ENCODE measurements at regions not wholly inside any gene's neighbourhood (a gene's known extent, or its start where the extent isn't known, plus 50 kb on each side); places are given as distances from the start of the nearest gene placed in this dataset.
A peak's percentile ranks its signal among the peaks of the same experiment; 100 is the strongest.

DNA sequence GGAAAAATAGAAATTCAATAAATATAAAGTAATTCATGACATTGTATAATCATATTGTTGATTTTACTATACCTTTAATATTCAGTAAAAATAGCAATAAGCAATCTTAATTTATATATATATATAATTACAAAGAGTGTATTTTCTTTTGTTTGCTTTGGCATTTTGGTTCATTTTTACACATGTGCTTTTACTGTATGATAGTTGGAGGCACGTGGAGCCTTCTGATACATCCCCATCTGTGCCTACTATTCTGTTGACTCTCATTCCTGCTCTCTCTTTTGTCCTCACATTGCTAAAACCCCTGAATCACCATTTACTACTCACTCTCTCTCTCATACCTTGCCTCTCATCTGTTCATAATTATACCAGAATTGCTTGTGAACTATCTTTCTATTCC, 106.4 kb upstream of the NDST4 start:
- peaks cover 4% of the 10 kb centered on the region for H3K36me3 ChIP-seq (ENCODE audit: control insufficient read depth, insufficient read depth, low read length)
- Mint-ChIP-seq H3K9me3 (no peaks in the 10 kb centered on the region), H3K4me3 (no peak overlapping the region), H3K4me1 (peaks cover 49% of the 10 kb centered on the region), H3K27me3 (ENCODE audit: insufficient read depth) (no peaks in the 10 kb centered on the region), H3K27ac (peak overlapping the region; percentile 57), H3K36me3 (ENCODE audit: low read depth) (peaks cover 2% of the 10 kb centered on the region)
- peaks cover 13% of the 10 kb centered on the region for H3K4me1 ChIP-seq (ENCODE audit: control insufficient read depth, insufficient read depth, low read length)
- H3K4me3 ChIP-seq (ENCODE audit: low read length): peak overlapping the region; percentile 23
- H3K9me3 ChIP-seq (ENCODE audit: control insufficient read depth, low read length): peaks cover 10% of the 10 kb centered on the region
- 63 to 69% methylated on average over 1 of the region's 1 CpG for WGBS, 2 experiments (ENCODE audit: insufficient coverage in 1 of 2, insufficient read length in 1 of 2)
- no peak for DNase-seq
- no peaks in the 10 kb centered on the region for H3K27me3 ChIP-seq (ENCODE audit: control insufficient read depth, insufficient read depth, low read length, poor library complexity, severe bottlenecking)
- TF ChIP-seq, protein P1, sequence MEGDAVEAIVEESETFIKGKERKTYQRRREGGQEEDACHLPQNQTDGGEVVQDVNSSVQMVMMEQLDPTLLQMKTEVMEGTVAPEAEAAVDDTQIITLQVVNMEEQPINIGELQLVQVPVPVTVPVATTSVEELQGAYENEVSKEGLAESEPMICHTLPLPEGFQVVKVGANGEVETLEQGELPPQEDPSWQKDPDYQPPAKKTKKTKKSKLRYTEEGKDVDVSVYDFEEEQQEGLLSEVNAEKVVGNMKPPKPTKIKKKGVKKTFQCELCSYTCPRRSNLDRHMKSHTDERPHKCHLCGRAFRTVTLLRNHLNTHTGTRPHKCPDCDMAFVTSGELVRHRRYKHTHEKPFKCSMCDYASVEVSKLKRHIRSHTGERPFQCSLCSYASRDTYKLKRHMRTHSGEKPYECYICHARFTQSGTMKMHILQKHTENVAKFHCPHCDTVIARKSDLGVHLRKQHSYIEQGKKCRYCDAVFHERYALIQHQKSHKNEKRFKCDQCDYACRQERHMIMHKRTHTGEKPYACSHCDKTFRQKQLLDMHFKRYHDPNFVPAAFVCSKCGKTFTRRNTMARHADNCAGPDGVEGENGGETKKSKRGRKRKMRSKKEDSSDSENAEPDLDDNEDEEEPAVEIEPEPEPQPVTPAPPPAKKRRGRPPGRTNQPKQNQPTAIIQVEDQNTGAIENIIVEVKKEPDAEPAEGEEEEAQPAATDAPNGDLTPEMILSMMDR (conservative IDR thresholded peaks at IDR 0.05): no peak
- peak overlapping the region; percentile 28 for H3K9ac ChIP-seq (ENCODE audit: extremely low read depth, low read length, poor library complexity, severe bottlenecking)
- H3K27ac ChIP-seq (ENCODE audit: low read depth, low read length): no peak overlapping the region

DNA sequence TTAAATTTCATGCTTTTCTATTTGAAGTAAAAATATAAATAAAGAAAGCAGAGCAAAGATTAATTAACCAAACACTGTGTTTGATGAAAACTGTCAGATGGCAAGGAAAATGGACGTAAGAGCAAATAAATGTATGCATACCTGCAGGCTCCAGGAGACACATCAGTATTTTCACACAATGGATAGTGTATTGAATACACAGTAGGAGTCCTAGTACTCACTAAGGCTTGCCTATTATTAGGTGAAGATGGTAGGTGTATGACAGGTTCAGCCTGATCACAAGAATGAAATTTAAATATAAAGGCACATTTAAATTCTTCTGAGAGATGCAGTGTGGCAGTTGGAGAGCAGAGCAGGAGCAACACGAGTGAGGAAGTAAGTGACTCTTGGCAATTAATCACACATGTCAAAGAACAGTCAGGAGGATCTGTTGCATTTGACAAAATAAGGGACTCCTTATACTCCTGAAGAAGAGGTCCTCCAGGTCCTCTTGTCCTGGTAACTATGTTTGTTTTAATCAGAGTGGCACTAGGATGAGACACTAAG, 106.0 kb upstream of the NDST4 start:
- Histone ChIP-seq H3K9ac (ENCODE audit: extremely low read depth, low read length, poor library complexity, severe bottlenecking) (peak overlapping the region; percentile 28), H3K36me3 (ENCODE audit: control insufficient read depth, insufficient read depth, low read length) (no peaks in the 10 kb centered on the region), H3K4me1 (ENCODE audit: control insufficient read depth, insufficient read depth, low read length) (peaks cover 13% of the 10 kb centered on the region), H3K27ac (ENCODE audit: low read depth, low read length) (no peak overlapping the region), H3K9me3 (ENCODE audit: control insufficient read depth, low read length) (peaks cover 6% of the 10 kb centered on the region), H3K27me3 (ENCODE audit: control insufficient read depth, insufficient read depth, low read length, poor library complexity, severe bottlenecking) (no peaks in the 10 kb centered on the region), H3K4me3 (ENCODE audit: low read length) (peak overlapping the region; percentile 23)
- H3K36me3 Mint-ChIP-seq (ENCODE audit: low read depth): no peaks in the 10 kb centered on the region
- no peaks in the 10 kb centered on the region for H3K9me3 Mint-ChIP-seq
- WGBS, 2 experiments (ENCODE audit: insufficient coverage in 1 of 2, insufficient read length in 1 of 2): 22 to 28% methylated on average over 2 of the region's 2 CpGs
- DNase-seq: peak; percentile 56
- H3K4me1 Mint-ChIP-seq: peaks cover 49% of the 10 kb centered on the region
- peak overlapping the region; percentile 84 for H3K27ac Mint-ChIP-seq
- no peaks in the 10 kb centered on the region for H3K27me3 Mint-ChIP-seq (ENCODE audit: insufficient read depth)
- H3K4me3 Mint-ChIP-seq: peak overlapping the region; percentile 23
- TF ChIP-seq, protein P1 (conservative IDR thresholded peaks at IDR 0.05): no peak

DNA sequence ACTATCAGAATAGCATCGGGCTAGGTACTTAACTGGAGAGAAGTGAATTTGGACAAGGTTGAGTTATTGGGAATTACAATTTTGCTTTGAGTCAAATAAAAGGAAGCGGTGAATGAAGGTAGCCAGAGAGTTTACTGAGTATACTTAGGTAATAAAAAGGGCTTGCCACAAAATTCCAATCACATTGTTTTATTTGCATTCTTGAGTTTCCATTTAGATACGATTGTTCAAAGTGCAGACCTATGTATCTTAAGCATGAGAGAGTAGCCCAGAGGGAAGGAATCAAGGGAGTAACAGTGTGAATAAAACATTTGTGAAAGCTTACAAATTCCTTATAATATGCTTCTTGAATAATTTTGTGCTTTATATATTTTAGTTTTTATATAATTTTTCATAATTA, 102.5 kb upstream of the NDST4 start:
- WGBS, 2 experiments (ENCODE audit: insufficient coverage in 1 of 2, insufficient read length in 1 of 2): 87 to 97% methylated on average over 3 of the region's 3 CpGs
- TF ChIP-seq, protein P1 (conservative IDR thresholded peaks at IDR 0.05): no peak
- H3K9ac ChIP-seq (ENCODE audit: extremely low read depth, low read length, poor library complexity, severe bottlenecking): no peak overlapping the region
- no peaks in the 10 kb centered on the region for H3K9me3 ChIP-seq (ENCODE audit: control insufficient read depth, low read length)
- Mint-ChIP-seq H3K36me3 (ENCODE audit: low read depth) (no peaks in the 10 kb centered on the region), H3K4me1 (peaks cover 35% of the 10 kb centered on the region), H3K27ac (no peak overlapping the region), H3K4me3 (no peak overlapping the region), H3K9me3 (no peaks in the 10 kb centered on the region), H3K27me3 (ENCODE audit: insufficient read depth) (no peaks in the 10 kb centered on the region)
- peaks cover 9% of the 10 kb centered on the region for H3K4me1 ChIP-seq (ENCODE audit: control insufficient read depth, insufficient read depth, low read length)
- no peaks in the 10 kb centered on the region for H3K36me3 ChIP-seq (ENCODE audit: control insufficient read depth, insufficient read depth, low read length)
- no peaks in the 10 kb centered on the region for H3K27me3 ChIP-seq (ENCODE audit: control insufficient read depth, insufficient read depth, low read length, poor library complexity, severe bottlenecking)
- no peak overlapping the region for H3K27ac ChIP-seq (ENCODE audit: low read depth, low read length)
- no peak overlapping the region for H3K4me3 ChIP-seq (ENCODE audit: low read length)
- no peak for DNase-seq

All from endodermal cell (in vitro differentiated cells).